HepG2 (cell line): ENCODE measurements at regions not wholly inside any gene's neighbourhood (a gene's known extent, or its start where the extent isn't known, plus 50 kb on each side); places are given as distances from the start of the nearest gene placed in this dataset.

ENCODE experiments used
- CBX5 ChIP-seq: sonication (generic); formaldehyde crosslinking; IDR thresholded peaks from 2 replicates; pipeline ENCODE4 v1.4.0; 2020; ENCODE audit warnings: missing genetic modification reagents, borderline replicate concordance
- ETS1 ChIP-seq: sonication (generic); formaldehyde crosslinking; IDR thresholded peaks from 2 replicates; pipeline ENCODE4 v1.4.0; 2020; ENCODE audit warnings: missing genetic modification reagents
- PCBP1 ChIP-seq: fragments of 200-400 bp; formaldehyde crosslinking; IDR thresholded peaks from 2 replicates; pipeline ENCODE4 v1.6.1; 2017; ENCODE audit warnings: mild to moderate bottlenecking, low read depth, low read length, borderline replicate concordance
- REXO4 ChIP-seq: sonication (generic); formaldehyde crosslinking; IDR thresholded peaks from 2 replicates; pipeline ENCODE4 v1.8.0; 2022; ENCODE audit warnings: missing genetic modification reagents, mild to moderate bottlenecking, borderline replicate concordance
- TBL1XR1 ChIP-seq: fragments of 150-350 bp; IDR thresholded peaks from 2 replicates; pipeline ENCODE4 v1.6.1; 2014; ENCODE audit warnings: borderline replicate concordance, low read length; ENCODE audit not compliant: partially characterized antibody
- ZFP1 ChIP-seq: IDR thresholded peaks from 2 replicates; pipeline ENCODE4 v1.6.1; 2016

GRCh38 chr15:53158995-53159394 lies 368.9 kb upstream of the ONECUT1 start:
- no peak for TF ChIP-seq TBL1XR1
- no peak for TF ChIP-seq PCBP1
- TF ChIP-seq ZFP1 (CRISPR knock-in tag): no peak
- no peak for TF ChIP-seq REXO4
- TF ChIP-seq CBX5 (CRISPR knock-in tag): no peak
- TF ChIP-seq ETS1 (CRISPR knock-in tag): no peak
